HG03045 (cell line): ENCODE measurements at regions not wholly inside any gene's neighbourhood (a gene's known extent, or its start where the extent isn't known, plus 50 kb on each side); places are given as distances from the start of the nearest gene placed in this dataset.
"Not testable (repeated sequence)": the region's sequence is repeated elsewhere in the genome, so short reads cannot be mapped to it uniquely, and the experiment has no call there.

Source experiments
- ATAC-seq: cut with Tn5 transposase; IDR thresholded peaks from one replicate; pipeline ENCODE4 v1.9.1; 2021; ENCODE audit warnings: mild to moderate bottlenecking, moderate library complexity; ENCODE audit not compliant: unreplicated experiment

GRCh38 chr18:59980188-59980637 lies 80.4 kb downstream of the PMAIP1 start:
- no peak for ATAC-seq

GRCh38 chr18:59971871-59972428 lies 72.2 kb downstream of the PMAIP1 start:
- no peak for ATAC-seq

GRCh38 chr18:59971144-59971543 lies 71.3 kb downstream of the PMAIP1 start:
- peak; percentile 64 for ATAC-seq

- ATAC-seq, result not testable (repeated sequence)
These were observed 69.8 kb downstream of the PMAIP1 start for GRCh38 chr18:59969477-59970028.

GRCh38 chr18:59968583-59968982 lies 68.8 kb downstream of the PMAIP1 start:
- no peak for ATAC-seq

- no peak for ATAC-seq
These were observed 68.1 kb downstream of the PMAIP1 start for GRCh38 chr18:59967878-59968277.

- ATAC-seq, result no peak
These were observed 67.1 kb downstream of the PMAIP1 start for GRCh38 chr18:59966913-59967312.

GRCh38 chr18:59963229-59963628 lies 63.4 kb downstream of the PMAIP1 start:
- ATAC-seq, result no peak

GRCh38 chr18:59961070-59961469 lies 61.3 kb downstream of the PMAIP1 start:
- peak; percentile 86 for ATAC-seq

GRCh38 chr18:59960272-59960671 lies 60.5 kb downstream of the PMAIP1 start:
- ATAC-seq, result no peak

GRCh38 chr18:59959606-59960005 lies 59.8 kb downstream of the PMAIP1 start:
- no peak for ATAC-seq

- ATAC-seq, result no peak
These were observed 59.3 kb downstream of the PMAIP1 start for GRCh38 chr18:59959073-59959472.

- peak; percentile 46 for ATAC-seq
These were observed 58.2 kb downstream of the PMAIP1 start for GRCh38 chr18:59957957-59958356.

- no peak for ATAC-seq
These were observed 55.0 kb downstream of the PMAIP1 start for GRCh38 chr18:59954755-59955156.

- ATAC-seq, result no peak
These were observed 54.4 kb downstream of the PMAIP1 start for GRCh38 chr18:59954241-59954640.
